Osteocyte (in vitro differentiated cells): ENCODE measurements at regions not wholly inside any gene's neighbourhood (a gene's known extent, or its start where the extent isn't known, plus 50 kb on each side); places are given as distances from the start of the nearest gene placed in this dataset.

Experiments
- DNase-seq: peaks from one replicate; pipeline ENCODE4 v3.0.0; 2021; ENCODE audit warnings: mixed read lengths; ENCODE audit not compliant: unreplicated experiment; ENCODE audit errors: extremely low spot score
- H3K27ac Mint-ChIP-seq: one replicate; pipeline ENCODE4 v1.8.0; 2021; ENCODE audit warnings: mild to moderate bottlenecking, mixed read lengths; ENCODE audit not compliant: unreplicated experiment
- H3K27me3 Mint-ChIP-seq: one replicate; pipeline ENCODE4 v1.8.0; 2021; ENCODE audit warnings: mixed read lengths; ENCODE audit not compliant: unreplicated experiment
- H3K36me3 Mint-ChIP-seq: one replicate; pipeline ENCODE4 v1.8.0; 2021; ENCODE audit warnings: mixed read lengths; ENCODE audit not compliant: unreplicated experiment
- H3K4me1 Mint-ChIP-seq: one replicate; pipeline ENCODE4 v1.8.0; 2021; ENCODE audit warnings: mixed read lengths; ENCODE audit not compliant: unreplicated experiment
- H3K4me3 Mint-ChIP-seq: one replicate; pipeline ENCODE4 v1.8.0; 2021; ENCODE audit warnings: mild to moderate bottlenecking, moderate library complexity, mixed read lengths; ENCODE audit not compliant: unreplicated experiment
- H3K9me3 Mint-ChIP-seq: one replicate; pipeline ENCODE4 v1.8.0; 2021; ENCODE audit warnings: mixed read lengths; ENCODE audit not compliant: unreplicated experiment
- CTCF ChIP-seq: fragments of 200-600 bp; sonication (generic); IDR thresholded peaks from 2 replicates; pipeline ENCODE4 v1.5.0; 2021; ENCODE audit warnings: antibody characterized with exemption, mild to moderate bottlenecking, moderate library complexity

- H3K27me3 Mint-ChIP-seq: no peaks in the 10 kb centered on the region
- H3K36me3 Mint-ChIP-seq: no peaks in the 10 kb centered on the region
- no peak overlapping the region for H3K4me3 Mint-ChIP-seq
- peaks cover 29% of the 10 kb centered on the region for H3K9me3 Mint-ChIP-seq
- no peaks in the 10 kb centered on the region for H3K4me1 Mint-ChIP-seq
- H3K27ac Mint-ChIP-seq: no peak overlapping the region
- TF ChIP-seq CTCF: no peak
- no peak for DNase-seq
Measured at GRCh38 chr10:111875725-111876124, 307.8 kb downstream of the GPAM start.

GRCh38 chr10:111877258-111877657 is 306.3 kb downstream of the GPAM start:
- Mint-ChIP-seq H3K9me3 (peaks cover 32% of the 10 kb centered on the region), H3K4me3 (no peak overlapping the region), H3K27me3 (no peaks in the 10 kb centered on the region), H3K4me1 (no peaks in the 10 kb centered on the region), H3K27ac (no peak overlapping the region), H3K36me3 (no peaks in the 10 kb centered on the region)
- DNase-seq: no peak
- no peak for TF ChIP-seq CTCF

GRCh38 chr10:111879969-111880368 is 303.6 kb downstream of the GPAM start:
- no peak for DNase-seq
- Mint-ChIP-seq H3K27ac (no peak overlapping the region), H3K27me3 (no peaks in the 10 kb centered on the region), H3K36me3 (no peaks in the 10 kb centered on the region), H3K4me3 (no peak overlapping the region), H3K4me1 (no peaks in the 10 kb centered on the region), H3K9me3 (peaks cover 41% of the 10 kb centered on the region)
- no peak for TF ChIP-seq CTCF

- no peak overlapping the region for H3K27ac Mint-ChIP-seq
- no peaks in the 10 kb centered on the region for H3K4me1 Mint-ChIP-seq
- no peaks in the 10 kb centered on the region for H3K27me3 Mint-ChIP-seq
- no peak for TF ChIP-seq CTCF
- H3K36me3 Mint-ChIP-seq: no peaks in the 10 kb centered on the region
- no peak overlapping the region for H3K4me3 Mint-ChIP-seq
- H3K9me3 Mint-ChIP-seq: peaks cover 49% of the 10 kb centered on the region
- DNase-seq: no peak
Measured at GRCh38 chr10:111885046-111885445, 298.5 kb downstream of the GPAM start.

- Mint-ChIP-seq H3K27ac (no peak overlapping the region), H3K4me3 (no peak overlapping the region), H3K36me3 (no peaks in the 10 kb centered on the region), H3K9me3 (peaks cover 49% of the 10 kb centered on the region), H3K27me3 (no peaks in the 10 kb centered on the region), H3K4me1 (no peaks in the 10 kb centered on the region)
- TF ChIP-seq CTCF: no peak
- DNase-seq: no peak
Measured at GRCh38 chr10:111885919-111886318, 297.6 kb downstream of the GPAM start.
